ENCODE measurements at regions not wholly inside any gene's neighbourhood (a gene's known extent, or its start where the extent isn't known, plus 50 kb on each side); places are given as distances from the start of the nearest gene placed in this dataset.

DNA sequence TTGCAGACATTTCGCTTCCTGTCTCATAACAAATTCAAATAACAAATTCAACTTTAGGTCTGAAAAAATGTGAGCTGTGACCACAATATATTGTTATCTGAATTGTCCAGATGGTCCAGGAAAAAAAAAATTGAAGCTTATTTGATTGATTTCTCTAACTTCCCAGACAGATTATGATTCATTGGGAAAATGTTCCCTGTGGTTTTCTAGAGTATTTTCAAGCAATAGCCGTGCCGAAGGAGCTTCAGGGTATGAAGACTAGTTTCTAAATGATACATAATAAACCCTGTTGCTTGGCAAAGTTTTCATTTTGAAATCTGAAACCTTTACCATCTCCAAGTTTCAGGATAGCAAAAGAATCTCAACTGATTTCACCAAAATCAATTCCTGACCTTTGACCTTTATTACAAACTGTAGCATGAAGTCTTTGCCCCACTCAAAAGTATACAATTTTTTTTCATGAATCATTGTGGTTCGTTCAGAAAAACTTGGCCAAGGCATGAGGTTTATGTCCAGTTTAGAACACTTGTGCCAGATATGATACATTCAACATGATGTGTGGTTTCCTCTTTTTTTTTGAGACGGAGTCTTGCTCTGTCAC lies 109.9 kb downstream of the JCAD start:
- SMC1A ChIA-PET (ENCODE audit: uncharacterized antibody, unreplicated experiment), result no interaction called here
- H3K27ac ChIP-seq (ENCODE audit: control insufficient read depth, insufficient read depth), result no peak overlapping the region
- ATAC-seq (peak; percentile 67), FAIRE-seq (no peak), DNase-seq (ENCODE audit: low read depth, low spot score) (no peak)
- CTCF ChIA-PET, result no interaction called here
- no peaks in the 10 kb centered on the region for H3K4me1 ChIP-seq (ENCODE audit: control insufficient read depth, insufficient read depth, low read length)
- POLR2A ChIA-PET, result no interaction called here
- in situ Hi-C loops (cut with MboI), result no loop called here
- H2AFZ ChIP-seq (ENCODE audit: control insufficient read depth, low read depth, low read length), result no peak overlapping the region
- intact Hi-C loops (cut with micrococcal nuclease; ENCODE audit: unreplicated experiment), result no loop called here
- RAD21 ChIA-PET (ENCODE audit: unreplicated experiment), result no interaction called here
- 0% methylated on average over 5 of the region's 5 CpGs for WGBS (ENCODE audit: insufficient coverage, insufficient replicate concordance, low lambda C conversion rate, missing lambda C conversion rate)
- H3K4me3 ChIP-seq, result no peak overlapping the region
- H3K4me2 ChIP-seq (ENCODE audit: control insufficient read depth, insufficient read depth), result no peak overlapping the region
- no peaks in the 10 kb centered on the region for H3K79me2 ChIP-seq (ENCODE audit: control insufficient read depth, insufficient read depth, low read length)
- no TSS peak for BruUV-seq (replicated peaks)
- H3K9ac ChIP-seq (ENCODE audit: control insufficient read depth, insufficient read depth, low read length), result no peak overlapping the region
- no peaks in the 10 kb centered on the region for H3K36me3 ChIP-seq (ENCODE audit: control insufficient read depth in 2 of 2, insufficient read depth in 2 of 2, low read length in 1 of 2)
- no peaks in the 10 kb centered on the region for H4K20me1 ChIP-seq (ENCODE audit: control insufficient read depth, insufficient read depth)
- H3K9me3 ChIP-seq (replicated peaks; ENCODE audit: control insufficient read depth, insufficient read depth, low read length), result no peaks in the 10 kb centered on the region
- H3K27me3 ChIP-seq (replicated peaks in 1 of 2; ENCODE audit: control insufficient read depth in 2 of 2, insufficient read depth in 2 of 2, low read length in 1 of 2), result no peaks in the 10 kb centered on the region
- TF ChIP-seq ZNF687 (IDR thresholded peaks at IDR 0.05) (no peak), RB1 (IDR thresholded peaks at IDR 0.05; ENCODE audit: borderline replicate concordance) (no peak), HDAC2 (IDR thresholded peaks at IDR 0.05) (no peak), SUZ12 (IDR thresholded peaks at IDR 0.05; ENCODE audit: unreplicated experiment) (no peak), ESRRA (IDR thresholded peaks at IDR 0.05; ENCODE audit: low read length) (no peak), PAX5 (IDR thresholded peaks at IDR 0.05; ENCODE audit: borderline replicate concordance, low read depth, low read length) (no peak), HDAC6 (IDR thresholded peaks at IDR 0.05; ENCODE audit: unreplicated experiment) (no peak), POLR2AphosphoS2 (IDR thresholded peaks at IDR 0.05; ENCODE audit: low read depth, low read length) (no peak), CEBPZ (IDR thresholded peaks at IDR 0.05; ENCODE audit: low read depth, low read length) (no peak), EED (IDR thresholded peaks at IDR 0.05; ENCODE audit: low read depth) (no peak), ZNF217 (IDR thresholded peaks at IDR 0.05) (no peak)
- TF ChIP-seq, protein P1, sequence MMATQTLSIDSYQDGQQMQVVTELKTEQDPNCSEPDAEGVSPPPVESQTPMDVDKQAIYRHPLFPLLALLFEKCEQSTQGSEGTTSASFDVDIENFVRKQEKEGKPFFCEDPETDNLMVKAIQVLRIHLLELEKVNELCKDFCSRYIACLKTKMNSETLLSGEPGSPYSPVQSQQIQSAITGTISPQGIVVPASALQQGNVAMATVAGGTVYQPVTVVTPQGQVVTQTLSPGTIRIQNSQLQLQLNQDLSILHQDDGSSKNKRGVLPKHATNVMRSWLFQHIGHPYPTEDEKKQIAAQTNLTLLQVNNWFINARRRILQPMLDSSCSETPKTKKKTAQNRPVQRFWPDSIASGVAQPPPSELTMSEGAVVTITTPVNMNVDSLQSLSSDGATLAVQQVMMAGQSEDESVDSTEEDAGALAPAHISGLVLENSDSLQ (IDR thresholded peaks at IDR 0.05), result no peak
- TF ChIP-seq, protein P2, sequence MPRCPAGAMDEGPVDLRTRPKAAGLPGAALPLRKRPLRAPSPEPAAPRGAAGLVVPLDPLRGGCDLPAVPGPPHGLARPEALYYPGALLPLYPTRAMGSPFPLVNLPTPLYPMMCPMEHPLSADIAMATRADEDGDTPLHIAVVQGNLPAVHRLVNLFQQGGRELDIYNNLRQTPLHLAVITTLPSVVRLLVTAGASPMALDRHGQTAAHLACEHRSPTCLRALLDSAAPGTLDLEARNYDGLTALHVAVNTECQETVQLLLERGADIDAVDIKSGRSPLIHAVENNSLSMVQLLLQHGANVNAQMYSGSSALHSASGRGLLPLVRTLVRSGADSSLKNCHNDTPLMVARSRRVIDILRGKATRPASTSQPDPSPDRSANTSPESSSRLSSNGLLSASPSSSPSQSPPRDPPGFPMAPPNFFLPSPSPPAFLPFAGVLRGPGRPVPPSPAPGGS (IDR thresholded peaks at IDR 0.05; ENCODE audit: borderline replicate concordance, insufficient read depth, low read depth, low read length, poor library complexity, severe bottlenecking), result no peak
- TF ChIP-seq, protein P3, sequence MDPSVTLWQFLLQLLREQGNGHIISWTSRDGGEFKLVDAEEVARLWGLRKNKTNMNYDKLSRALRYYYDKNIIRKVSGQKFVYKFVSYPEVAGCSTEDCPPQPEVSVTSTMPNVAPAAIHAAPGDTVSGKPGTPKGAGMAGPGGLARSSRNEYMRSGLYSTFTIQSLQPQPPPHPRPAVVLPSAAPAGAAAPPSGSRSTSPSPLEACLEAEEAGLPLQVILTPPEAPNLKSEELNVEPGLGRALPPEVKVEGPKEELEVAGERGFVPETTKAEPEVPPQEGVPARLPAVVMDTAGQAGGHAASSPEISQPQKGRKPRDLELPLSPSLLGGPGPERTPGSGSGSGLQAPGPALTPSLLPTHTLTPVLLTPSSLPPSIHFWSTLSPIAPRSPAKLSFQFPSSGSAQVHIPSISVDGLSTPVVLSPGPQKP (IDR thresholded peaks at IDR 0.05; ENCODE audit: low read depth, low read length), result no peak
